Esophagus muscularis mucosa (tissue), 3 donors: ENCODE measurements at regions not wholly inside any gene's neighbourhood (a gene's known extent, or its start where the extent isn't known, plus 50 kb on each side); places are given as distances from the start of the nearest gene placed in this dataset.

ENCODE experiments used
- CTCF ChIP-seq, 3 experiments: fragments of 200-600 bp in 2 of 3; fragments of 450-650 bp in 1 of 3; sonication (generic) in 2 of 3; IDR thresholded peaks; one replicate each; pipeline ENCODE4 v1.5.1; 2017 to 2019; ENCODE audit warnings: antibody characterized with exemption in 3 of 3, mild to moderate bottlenecking in 2 of 3, moderate library complexity in 1 of 3
- POLR2A ChIP-seq: fragments of 450-650 bp; IDR thresholded peaks from one replicate; pipeline ENCODE4 v1.6.1; 2017; ENCODE audit warnings: antibody characterized with exemption, moderate library complexity, mild to moderate bottlenecking, low read depth
- POLR2AphosphoS5 ChIP-seq, 2 donors: sonication (generic); formaldehyde crosslinking; IDR thresholded peaks; one replicate each; pipeline ENCODE4 v1.6.1; 2017; ENCODE audit warnings: antibody characterized with exemption in 2 of 2

DNA sequence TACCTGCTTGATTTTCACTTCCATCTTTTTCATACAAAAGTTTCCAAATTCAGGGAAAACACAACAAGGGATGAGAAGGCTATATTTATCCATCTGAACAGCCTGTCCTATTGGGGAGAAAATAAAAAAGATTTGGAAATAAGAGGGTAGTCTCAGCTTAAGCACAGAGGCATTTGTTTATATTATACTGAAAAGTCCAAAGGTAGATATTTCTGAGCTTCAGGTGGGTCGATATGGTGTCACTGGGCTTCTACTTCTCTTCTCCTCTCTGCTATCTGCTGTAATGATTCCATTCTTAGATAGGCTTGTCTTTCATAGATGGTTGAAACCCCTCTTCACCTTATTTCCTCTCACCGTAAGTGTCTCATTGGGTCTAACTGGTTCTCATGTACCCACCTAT lies 337.0 kb downstream of the INSC start:
- TF ChIP-seq POLR2AphosphoS5 (IDR thresholded peaks at IDR 0.05) = no peak
- no peak for TF ChIP-seq CTCF (IDR thresholded peaks at IDR 0.05)
- TF ChIP-seq POLR2A = no peak
